Fibroblast of lung (primary cell): ENCODE measurements at regions not wholly inside any gene's neighbourhood (a gene's known extent, or its start where the extent isn't known, plus 50 kb on each side); places are given as distances from the start of the nearest gene placed in this dataset.
A peak's percentile ranks its signal among the peaks of the same experiment; 100 is the strongest.

Experiments
- DNase-seq, 2 donors: peaks; one replicate each; pipeline versions ENCODE4 v3.0.0 to v3.0.0-alpha.2; 2010; ENCODE audit warnings: low read depth in 2 of 2
- H2AFZ ChIP-seq: 2 replicates; pipeline ENCODE4 v1.5.1; 2012; ENCODE audit warnings: low read length, control low read depth, inconsistent platforms
- H3K27ac ChIP-seq: 2 replicates; pipeline ENCODE4 v1.5.1; 2011; ENCODE audit warnings: low read length, control low read depth; ENCODE audit not compliant: insufficient read depth
- H3K27me3 ChIP-seq: 2 replicates; pipeline ENCODE4 v1.5.1; 2011; ENCODE audit warnings: mild to moderate bottlenecking, low read length; ENCODE audit not compliant: control insufficient read depth, insufficient read depth
- H3K36me3 ChIP-seq: 2 replicates; pipeline ENCODE4 v1.5.1; 2011; ENCODE audit warnings: low read length; ENCODE audit not compliant: control insufficient read depth, insufficient read depth
- H3K4me1 ChIP-seq: 2 replicates; pipeline ENCODE4 v1.5.1; 2011; ENCODE audit warnings: low read length; ENCODE audit not compliant: control insufficient read depth, insufficient read depth; ENCODE audit errors: extremely low read depth
- H3K4me2 ChIP-seq: 2 replicates; pipeline ENCODE4 v1.5.1; 2011; ENCODE audit warnings: low read length, control low read depth; ENCODE audit not compliant: insufficient read depth; ENCODE audit errors: extremely low read depth
- H3K4me3 ChIP-seq, 4 experiments: fragments of 200-600 bp in 1 of 4; sonication (generic) in 1 of 4; replicated peaks in 1 of 4; 2 replicates each; pipeline ENCODE4 v1.5.1; 2011 to 2016; ENCODE audit warnings: low read length in 4 of 4, low read depth in 3 of 4, mild to moderate bottlenecking in 3 of 4, control low read depth in 2 of 4, inconsistent platforms in 1 of 4, mixed read lengths in 1 of 4; ENCODE audit not compliant: insufficient read depth in 1 of 4; ENCODE audit errors: control extremely low read depth in 1 of 4
- H3K79me2 ChIP-seq: 2 replicates; pipeline ENCODE4 v1.5.1; 2012; ENCODE audit warnings: mild to moderate bottlenecking, low read length, inconsistent platforms; ENCODE audit not compliant: control insufficient read depth, insufficient read depth
- H3K9ac ChIP-seq: 2 replicates; pipeline ENCODE4 v1.5.1; 2011; ENCODE audit warnings: mild to moderate bottlenecking, low read length, control low read depth; ENCODE audit not compliant: insufficient read depth
- H3K9me3 ChIP-seq: 2 replicates; pipeline ENCODE4 v1.5.1; 2012; ENCODE audit warnings: low read depth, low read length; ENCODE audit not compliant: control insufficient read depth, insufficient read depth
- H4K20me1 ChIP-seq: 2 replicates; pipeline ENCODE4 v1.5.1; 2011; ENCODE audit warnings: low read length; ENCODE audit not compliant: control insufficient read depth, insufficient read depth; ENCODE audit errors: extremely low read depth
- EZH2 ChIP-seq: IDR thresholded peaks from 2 replicates; pipeline ENCODE4 v1.5.1; 2012; ENCODE audit warnings: low read length, control low read depth, mild to moderate bottlenecking; ENCODE audit errors: missing control alignments
- TF ChIP-seq, protein P1 (sequence below), 2 donors: IDR thresholded peaks in 1 of 2; conservative IDR thresholded peaks in 1 of 2; 1 replicate in 1 of 2; 2 replicates in 1 of 2; pipeline ENCODE4 v1.5.1; 2011 to 2012; ENCODE audit warnings: low read length in 2 of 2, control low read depth in 1 of 2, inconsistent platforms in 1 of 2, low read depth in 1 of 2, mild to moderate bottlenecking in 1 of 2

GRCh38 chr2:17427401-17427800 is 90.8 kb downstream of the RAD51AP2 start:
- H2AFZ ChIP-seq: no peak overlapping the region
- no peak overlapping the region for H3K4me3 ChIP-seq
- H3K27ac ChIP-seq: no peak overlapping the region
- H3K4me1 ChIP-seq: no peaks in the 10 kb centered on the region
- no peaks in the 10 kb centered on the region for H3K79me2 ChIP-seq
- no peaks in the 10 kb centered on the region for H3K9me3 ChIP-seq
- no peaks in the 10 kb centered on the region for H4K20me1 ChIP-seq
- H3K36me3 ChIP-seq: no peaks in the 10 kb centered on the region
- no peaks in the 10 kb centered on the region for H3K27me3 ChIP-seq
- TF ChIP-seq, protein P1, sequence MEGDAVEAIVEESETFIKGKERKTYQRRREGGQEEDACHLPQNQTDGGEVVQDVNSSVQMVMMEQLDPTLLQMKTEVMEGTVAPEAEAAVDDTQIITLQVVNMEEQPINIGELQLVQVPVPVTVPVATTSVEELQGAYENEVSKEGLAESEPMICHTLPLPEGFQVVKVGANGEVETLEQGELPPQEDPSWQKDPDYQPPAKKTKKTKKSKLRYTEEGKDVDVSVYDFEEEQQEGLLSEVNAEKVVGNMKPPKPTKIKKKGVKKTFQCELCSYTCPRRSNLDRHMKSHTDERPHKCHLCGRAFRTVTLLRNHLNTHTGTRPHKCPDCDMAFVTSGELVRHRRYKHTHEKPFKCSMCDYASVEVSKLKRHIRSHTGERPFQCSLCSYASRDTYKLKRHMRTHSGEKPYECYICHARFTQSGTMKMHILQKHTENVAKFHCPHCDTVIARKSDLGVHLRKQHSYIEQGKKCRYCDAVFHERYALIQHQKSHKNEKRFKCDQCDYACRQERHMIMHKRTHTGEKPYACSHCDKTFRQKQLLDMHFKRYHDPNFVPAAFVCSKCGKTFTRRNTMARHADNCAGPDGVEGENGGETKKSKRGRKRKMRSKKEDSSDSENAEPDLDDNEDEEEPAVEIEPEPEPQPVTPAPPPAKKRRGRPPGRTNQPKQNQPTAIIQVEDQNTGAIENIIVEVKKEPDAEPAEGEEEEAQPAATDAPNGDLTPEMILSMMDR (conservative IDR thresholded peaks at IDR 0.05 in 1 of 2, IDR thresholded peaks at IDR 0.05 in 1 of 2; ENCODE audit: low read depth in 1 of 2, low read length in 2 of 2): no peak
- no peak for TF ChIP-seq EZH2
- H3K9ac ChIP-seq: no peak overlapping the region
- no peak overlapping the region for H3K4me2 ChIP-seq
- no peak for DNase-seq

DNA sequence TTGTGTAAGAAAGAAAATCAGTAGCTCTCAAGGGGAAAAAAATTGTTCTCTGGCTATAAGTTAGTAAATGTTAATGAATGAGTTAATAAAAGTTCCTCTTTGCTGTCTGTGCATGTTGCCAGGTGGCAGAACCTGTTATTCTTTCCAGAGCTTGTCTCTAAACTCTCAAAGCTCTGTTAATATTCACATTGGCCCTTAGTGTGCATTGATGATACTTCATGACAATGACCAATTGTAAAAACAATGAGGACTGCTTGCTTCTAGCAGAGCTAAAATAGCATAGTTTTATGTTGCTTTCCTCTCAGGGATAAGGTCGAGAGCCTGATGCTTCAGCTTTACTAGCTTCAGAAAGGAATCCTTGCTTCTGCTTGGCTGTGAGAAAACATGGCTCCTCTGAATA is 91.5 kb downstream of the RAD51AP2 start:
- H3K27me3 ChIP-seq: no peaks in the 10 kb centered on the region
- H3K4me1 ChIP-seq: no peaks in the 10 kb centered on the region
- no peak overlapping the region for H3K9ac ChIP-seq
- no peaks in the 10 kb centered on the region for H3K36me3 ChIP-seq
- no peaks in the 10 kb centered on the region for H3K9me3 ChIP-seq
- no peak for DNase-seq
- TF ChIP-seq, protein P1 (conservative IDR thresholded peaks at IDR 0.05 in 1 of 2, IDR thresholded peaks at IDR 0.05 in 1 of 2; ENCODE audit: low read depth in 1 of 2, low read length in 2 of 2): no peak
- no peak for TF ChIP-seq EZH2
- H2AFZ ChIP-seq: no peak overlapping the region
- H3K27ac ChIP-seq: no peak overlapping the region
- H4K20me1 ChIP-seq: no peaks in the 10 kb centered on the region
- H3K79me2 ChIP-seq: no peaks in the 10 kb centered on the region
- H3K4me2 ChIP-seq: no peak overlapping the region
- no peak overlapping the region for H3K4me3 ChIP-seq

GRCh38 chr2:17422061-17422460 is 96.2 kb downstream of the RAD51AP2 start:
- Histone ChIP-seq H3K27ac (no peak overlapping the region), H3K9ac (no peak overlapping the region), H3K9me3 (no peaks in the 10 kb centered on the region), H3K27me3 (no peaks in the 10 kb centered on the region), H3K36me3 (no peaks in the 10 kb centered on the region), H3K4me3 (no peak overlapping the region), H2AFZ (no peak overlapping the region), H4K20me1 (no peaks in the 10 kb centered on the region), H3K4me1 (peaks cover 3% of the 10 kb centered on the region), H3K79me2 (no peaks in the 10 kb centered on the region), H3K4me2 (no peak overlapping the region)
- DNase-seq: peak in 1 of 2 donors; percentile 74
- TF ChIP-seq EZH2: no peak
- TF ChIP-seq, protein P1 (conservative IDR thresholded peaks at IDR 0.05 in 1 of 2, IDR thresholded peaks at IDR 0.05 in 1 of 2; ENCODE audit: low read depth in 1 of 2, low read length in 2 of 2): no peak
